Islet precursor cell (in vitro differentiated cells): ENCODE measurements at regions not wholly inside any gene's neighbourhood (a gene's known extent, or its start where the extent isn't known, plus 50 kb on each side); places are given as distances from the start of the nearest gene placed in this dataset.
"Not testable (repeated sequence)": the region's sequence is repeated elsewhere in the genome, so short reads cannot be mapped to it uniquely, and the experiment has no call there.

Source experiments
- DNase-seq: peaks from one replicate; pipeline ENCODE4 v3.0.0-alpha.2; 2018

DNA sequence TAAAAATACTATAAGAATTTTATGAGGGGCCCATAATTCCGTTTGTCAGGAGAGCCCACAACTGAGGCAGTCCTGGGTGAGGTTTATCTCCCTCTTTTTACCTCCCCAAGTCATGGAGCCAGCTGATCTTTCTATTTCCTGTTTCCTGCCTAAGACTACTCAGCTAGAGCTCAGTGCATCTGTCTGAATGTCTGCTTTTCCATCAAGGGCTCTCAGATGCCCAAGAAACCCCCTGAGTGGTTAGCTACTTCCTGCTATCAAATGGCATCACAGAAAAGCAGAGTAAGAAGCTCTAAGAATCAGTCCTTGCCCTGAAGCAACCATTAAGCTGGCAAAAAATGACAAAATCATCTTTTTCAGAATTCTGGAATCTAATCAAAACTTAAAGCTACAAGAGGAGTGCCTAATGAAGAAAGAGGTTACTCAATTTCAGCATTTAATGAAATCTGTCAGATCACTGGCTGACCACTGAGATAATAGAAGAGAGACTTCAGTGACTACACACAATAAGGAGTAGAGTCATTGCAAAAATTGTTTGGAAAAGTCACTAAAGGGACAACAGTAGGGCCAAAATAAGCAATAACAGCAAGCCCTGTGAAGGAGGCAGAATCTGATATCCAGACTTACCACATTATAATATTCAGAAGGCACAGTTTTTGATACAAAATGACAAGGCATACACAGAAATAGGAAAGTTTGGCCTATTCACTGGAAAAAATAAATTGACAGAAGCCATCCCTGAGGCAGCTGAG lies 150.1 kb downstream of the CYB561 start:
- no peak for DNase-seq

DNA sequence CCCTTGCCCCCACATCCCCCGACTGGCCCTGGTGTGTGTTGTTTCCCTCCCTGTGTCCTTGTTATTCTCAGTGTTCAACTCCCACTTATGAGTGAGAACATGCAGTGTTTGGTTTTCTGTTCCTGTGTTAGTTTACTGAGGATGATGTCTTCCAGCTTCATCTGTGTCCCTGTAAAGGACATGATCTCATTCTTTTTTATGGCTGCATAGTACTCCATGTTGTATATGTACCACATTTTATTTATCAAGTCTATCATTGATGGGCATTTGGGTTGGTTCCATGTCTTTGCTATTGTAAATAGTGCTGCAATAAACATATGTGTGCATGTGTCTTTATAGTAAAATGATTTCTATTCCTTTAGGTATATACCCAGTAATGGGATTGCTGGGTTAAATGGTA lies 147.2 kb downstream of the CYB561 start:
- not testable (repeated sequence) for DNase-seq

GRCh38 chr17:63304704-63305261 lies 141.3 kb downstream of the CYB561 start:
- DNase-seq = no peak

DNA sequence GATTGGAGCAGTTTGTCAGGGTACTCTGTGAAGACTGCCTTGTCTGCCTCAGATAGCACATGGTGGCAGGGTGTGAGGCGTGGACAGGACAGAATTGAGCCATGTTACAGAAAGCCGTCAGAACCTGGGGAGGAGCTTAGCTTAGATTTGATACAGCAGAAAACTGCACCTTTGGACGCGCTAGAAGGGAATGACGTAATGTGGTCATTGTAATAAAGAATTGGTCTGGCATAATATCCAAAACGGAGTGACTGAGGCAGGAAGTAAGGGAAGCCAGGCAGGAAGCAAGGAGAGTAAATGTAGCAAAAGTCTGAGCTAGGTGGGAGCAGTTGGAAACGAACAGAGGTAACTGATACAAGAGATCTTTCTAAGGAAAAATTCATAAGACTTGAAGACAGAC lies 140.2 kb downstream of the CYB561 start:
- DNase-seq = no peak

DNA sequence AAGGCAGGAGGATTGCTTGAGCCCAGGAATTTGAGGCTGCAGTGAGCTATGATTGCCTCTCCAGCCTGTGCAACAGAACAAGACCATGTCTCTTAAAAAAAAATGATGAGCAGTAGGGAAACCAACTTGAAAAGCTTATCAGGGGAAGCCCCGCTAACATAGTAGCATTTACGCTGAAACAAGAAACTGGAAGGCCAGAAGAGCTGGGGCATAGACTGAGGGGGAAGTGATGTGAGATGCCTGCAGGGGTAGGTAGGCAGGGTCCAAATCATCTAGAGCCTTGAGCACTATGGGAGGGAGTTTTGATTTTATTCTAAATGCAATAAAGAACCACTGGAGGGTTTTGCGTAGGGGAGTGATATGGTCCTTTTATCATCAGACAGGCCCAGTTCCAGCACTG lies 139.3 kb downstream of the CYB561 start:
- DNase-seq = no peak

DNA sequence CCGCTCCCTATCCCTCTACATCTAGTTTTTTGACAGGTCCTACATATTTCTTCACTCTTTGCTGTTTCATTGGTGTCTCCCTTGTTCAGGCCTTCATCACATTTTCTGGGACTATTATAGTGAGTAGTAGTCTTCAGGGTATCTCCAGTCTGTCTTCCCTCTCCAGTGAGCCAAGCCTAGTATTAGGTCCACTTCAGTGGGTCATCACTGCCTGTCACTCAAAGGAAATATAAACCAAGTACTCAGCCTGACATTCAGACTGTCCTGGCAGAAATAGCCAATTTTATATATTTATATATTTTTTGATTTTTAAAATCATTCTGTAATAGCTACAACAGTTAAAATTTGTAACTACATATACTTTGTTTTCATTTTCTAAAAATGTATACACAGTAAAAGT lies 137.8 kb downstream of the CYB561 start:
- DNase-seq = no peak

DNA sequence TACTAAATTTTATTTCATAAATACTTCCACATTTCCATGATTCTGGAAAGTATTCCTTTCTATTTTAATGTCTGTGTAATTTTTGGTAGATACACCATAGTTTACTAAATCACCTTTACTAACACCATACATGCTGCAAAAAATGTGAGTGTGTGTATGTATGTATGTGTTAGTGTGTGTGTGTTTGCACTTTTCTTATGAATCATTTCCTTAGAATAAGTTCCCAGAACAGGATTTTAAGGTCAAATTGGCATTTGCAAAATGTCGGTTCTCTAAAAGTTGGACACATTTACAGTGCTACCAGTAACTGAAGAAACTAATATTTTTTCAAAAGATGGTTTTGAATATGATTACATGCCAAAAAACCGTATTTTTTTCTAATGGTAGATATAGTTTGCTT lies 137.1 kb downstream of the CYB561 start:
- no peak for DNase-seq

DNA sequence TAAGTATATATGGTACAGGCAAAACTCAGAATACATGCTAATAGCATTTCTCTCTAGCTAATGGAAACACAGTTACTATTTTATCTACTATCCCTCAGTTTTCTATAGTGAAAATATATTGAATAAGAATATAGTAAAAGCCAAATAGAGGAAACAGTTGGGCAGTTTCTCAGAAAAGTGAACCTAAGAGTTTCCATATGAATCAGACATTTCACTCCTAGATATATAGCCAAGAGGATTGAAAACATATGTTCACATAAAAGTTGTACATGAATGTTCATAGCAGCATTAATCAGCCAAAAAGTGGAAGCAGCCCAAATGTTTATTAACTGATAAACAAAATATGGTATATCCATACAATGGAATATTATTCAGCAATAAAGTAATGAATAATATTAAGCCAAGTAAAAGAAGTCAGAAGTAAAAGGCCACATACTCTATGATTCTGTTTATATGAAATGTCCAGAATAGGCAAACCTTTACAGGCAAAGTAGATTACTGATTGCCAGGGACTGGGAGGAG lies 134.6 kb downstream of the CYB561 start:
- DNase-seq = no peak

- DNase-seq = no peak
Observed at GRCh38 chr17:63314761-63315160, 131.3 kb downstream of the CYB561 start.

GRCh38 chr17:63316100-63316499 lies 130.0 kb downstream of the CYB561 start:
- no peak for DNase-seq

DNA sequence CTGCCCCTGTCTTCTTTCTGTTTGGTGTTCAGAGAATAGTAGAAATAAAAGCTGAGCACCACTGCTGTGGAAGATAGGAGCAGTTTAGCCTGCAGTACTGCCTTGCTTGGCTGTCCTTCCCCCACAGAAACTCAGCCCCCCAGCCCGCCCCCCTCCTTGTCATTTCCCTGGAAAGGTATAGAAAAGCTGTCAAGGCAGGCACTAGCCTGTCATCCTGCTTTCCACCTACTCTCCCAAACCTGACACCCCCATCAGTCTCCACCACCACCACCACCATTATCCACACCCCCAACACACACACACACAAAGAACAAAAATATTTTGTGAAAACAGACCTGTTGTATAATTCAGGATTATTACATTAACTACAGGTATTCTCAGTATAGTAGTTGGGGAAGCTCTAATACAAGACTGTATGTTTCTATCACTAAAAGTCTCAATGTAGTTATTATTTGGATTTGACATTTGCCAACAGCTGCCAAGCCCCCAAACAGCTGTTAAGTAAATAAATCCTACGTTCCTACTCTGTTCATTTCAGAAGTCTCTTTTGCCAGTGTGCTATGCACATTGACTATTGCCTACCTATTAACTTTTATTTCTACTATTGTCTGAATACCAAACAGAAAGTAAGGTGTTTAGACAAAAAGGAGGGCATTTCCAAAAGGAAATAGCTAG lies 128.8 kb downstream of the CYB561 start:
- no peak for DNase-seq

GRCh38 chr17:63325808-63326207 lies 120.3 kb downstream of the CYB561 start:
- DNase-seq = no peak

DNA sequence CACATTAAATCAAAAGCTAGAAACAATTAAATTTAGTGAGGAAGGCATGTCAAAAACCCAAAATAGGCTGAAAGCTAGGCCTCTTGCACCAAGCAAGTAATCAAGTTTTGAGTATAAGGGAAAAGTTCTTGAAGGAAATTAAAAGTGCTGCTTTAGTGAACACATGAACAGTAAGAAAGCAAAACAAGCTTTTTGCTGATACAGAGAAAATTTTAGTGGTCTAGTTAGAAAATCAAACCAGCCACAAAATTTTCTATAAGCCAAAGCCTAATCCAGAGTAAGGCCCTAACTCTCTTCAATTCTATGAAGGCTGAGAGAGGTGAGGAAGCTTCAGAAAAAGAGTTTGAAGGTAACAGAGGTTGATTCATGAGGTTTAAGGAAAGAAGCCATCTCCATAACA lies 116.2 kb downstream of the CYB561 start:
- DNase-seq = no peak

- DNase-seq = no peak
Observed at GRCh38 chr17:63331301-63332061, 114.6 kb downstream of the CYB561 start.

GRCh38 chr17:63332286-63332685 lies 113.8 kb downstream of the CYB561 start:
- no peak for DNase-seq

DNA sequence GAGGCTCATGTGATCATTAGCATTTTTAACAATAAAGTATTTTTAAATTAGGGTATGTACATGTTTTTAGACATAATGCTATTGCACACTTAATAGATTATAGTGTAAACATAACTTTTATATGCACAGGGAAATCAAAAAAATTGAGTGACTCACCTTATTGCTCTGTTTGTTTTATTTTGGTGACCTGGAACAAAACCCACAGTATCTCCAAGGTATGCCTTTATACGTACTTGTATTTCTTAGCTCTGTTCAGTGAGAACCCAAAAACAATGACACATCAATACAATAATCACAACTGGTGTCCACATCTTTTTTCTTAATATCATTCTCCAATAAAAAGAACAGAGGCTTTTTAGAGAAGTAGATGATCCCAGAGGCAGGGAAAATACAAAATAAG lies 112.2 kb downstream of the CYB561 start:
- no peak for DNase-seq

DNA sequence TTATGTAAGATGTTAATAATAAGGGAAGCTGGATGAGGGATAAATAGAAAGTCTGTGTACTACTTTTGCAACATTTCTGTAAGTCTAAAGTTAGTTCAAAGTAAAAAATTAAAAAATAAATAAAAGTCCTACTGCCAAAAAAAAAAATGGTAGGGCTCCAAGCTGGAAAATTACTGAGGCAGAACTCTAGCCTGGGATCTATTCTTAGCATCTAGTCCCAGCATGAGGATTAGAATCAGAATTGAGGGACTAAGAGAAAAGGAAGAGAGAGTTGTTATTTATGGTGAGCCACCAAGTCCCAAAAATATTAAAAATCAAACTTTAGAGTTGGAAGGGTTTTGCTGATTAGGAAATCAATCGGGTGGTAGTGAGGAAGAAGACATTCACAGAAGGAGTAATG lies 110.3 kb downstream of the CYB561 start:
- DNase-seq = no peak

DNA sequence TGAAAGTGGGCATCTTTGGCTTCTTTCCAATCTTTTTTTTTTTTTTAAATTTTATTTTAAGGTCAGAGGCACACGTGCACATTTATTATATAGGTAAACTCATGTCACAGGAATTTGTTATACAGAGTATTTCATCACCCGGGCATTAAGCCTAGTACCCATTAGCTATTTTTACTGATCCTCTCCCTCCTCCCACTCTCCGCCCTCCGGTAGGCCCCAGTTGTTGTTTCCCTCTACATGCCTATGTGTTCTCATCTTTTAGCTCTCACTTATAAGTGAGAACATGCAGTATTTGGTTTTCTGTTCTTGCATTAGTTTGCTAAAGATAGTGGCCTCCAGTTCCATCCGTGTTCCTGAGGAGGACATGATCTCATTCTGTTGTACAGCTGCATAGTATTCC lies 108.5 kb downstream of the CYB561 start:
- no peak for DNase-seq

GRCh38 chr17:63338272-63338671 lies 107.8 kb downstream of the CYB561 start:
- DNase-seq = no peak

DNA sequence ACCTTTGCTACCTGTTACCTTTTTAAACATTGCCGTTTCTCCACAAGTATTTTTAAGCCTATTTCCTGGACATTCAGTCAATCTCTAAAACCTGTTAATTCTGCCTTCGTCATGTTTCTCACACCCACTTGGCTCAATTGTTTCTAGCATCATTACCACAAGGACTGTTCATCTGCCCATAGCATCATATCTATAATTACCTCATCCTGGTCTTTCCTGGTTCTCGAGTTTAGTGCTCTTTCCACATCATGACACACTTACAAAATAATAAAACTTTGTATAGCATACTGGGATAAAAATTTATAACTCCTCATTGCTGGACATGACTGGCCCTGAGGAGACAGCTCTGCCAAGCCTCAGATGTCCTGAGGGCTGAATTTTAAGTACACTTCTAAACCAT lies 104.8 kb downstream of the CYB561 start:
- DNase-seq = no peak

- no peak for DNase-seq
Observed at GRCh38 chr17:63344383-63344782, 101.7 kb downstream of the CYB561 start.

- no peak for DNase-seq
Observed at GRCh38 chr17:63345611-63346010, 100.5 kb downstream of the CYB561 start.

DNA sequence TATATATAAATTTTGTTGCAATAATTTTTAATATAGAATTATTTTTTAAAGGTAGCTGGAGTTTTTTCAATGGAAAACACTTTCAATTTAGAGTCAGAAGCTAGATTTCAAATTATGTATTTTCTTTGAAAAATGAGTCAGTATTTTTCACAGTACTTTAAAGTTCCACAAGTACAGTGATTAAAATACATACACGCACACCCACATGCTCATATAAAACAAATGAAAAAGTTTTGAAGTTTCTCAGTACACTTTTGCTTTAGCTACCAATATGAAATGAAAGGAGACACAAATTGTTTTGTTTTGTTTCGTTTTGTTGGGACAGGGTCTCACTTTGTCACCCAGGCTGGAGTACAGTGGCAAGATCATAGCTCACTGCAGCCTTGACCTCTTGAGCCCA lies 98.6 kb downstream of the CYB561 start:
- no peak for DNase-seq
